Loucy (cell line): ENCODE measurements at regions not wholly inside any gene's neighbourhood (a gene's known extent, or its start where the extent isn't known, plus 50 kb on each side); places are given as distances from the start of the nearest gene placed in this dataset.

Experiments
- CTCF ChIP-seq: fragments of 200-600 bp; sonication (generic); conservative IDR thresholded peaks from 2 replicates; pipeline ENCODE4 v1.5.1; 2014; ENCODE audit warnings: mild to moderate bottlenecking, antibody characterized with exemption, low read length
- EZH2phosphoT487 ChIP-seq: fragments of 200-600 bp; IDR thresholded peaks from 2 replicates; pipeline ENCODE4 v1.6.1; 2018; ENCODE audit warnings: antibody characterized with exemption, mild to moderate bottlenecking, moderate library complexity, borderline replicate concordance

DNA sequence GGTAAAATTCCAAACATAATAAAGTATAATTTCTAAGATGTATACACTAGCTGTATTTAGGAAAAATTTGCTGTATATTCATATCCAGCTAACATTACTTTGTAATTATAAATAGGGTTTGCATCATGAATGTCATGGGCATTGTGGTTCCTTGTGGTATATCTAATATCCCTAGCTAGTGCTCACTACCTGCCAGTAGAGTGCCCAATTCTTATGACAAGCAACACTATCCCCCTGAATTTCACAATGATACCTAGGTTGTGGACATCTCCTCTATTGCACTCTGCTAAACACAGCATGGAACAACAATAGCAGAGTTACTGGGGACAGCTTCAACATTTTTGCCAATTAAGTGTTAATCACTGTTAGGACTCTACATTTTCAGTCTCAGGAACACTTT lies 1656.5 kb downstream of the EFNA5 start:
- TF ChIP-seq CTCF (no peak), EZH2phosphoT487 (no peak)
